SK-N-SH treated with all-trans-retinoic acid at 6 μM for 48 hours (cell line): ENCODE measurements at regions not wholly inside any gene's neighbourhood (a gene's known extent, or its start where the extent isn't known, plus 50 kb on each side); places are given as distances from the start of the nearest gene placed in this dataset.

ENCODE experiments used
- ATAC-seq: fragments of 200-7000 bp; cut with Tn5 transposase; 3 replicates; pipeline ENCODE4 v1.9.1; 2020; ENCODE audit warnings: mild to moderate bottlenecking, moderate library complexity
- ARNTL ChIP-seq: fragments of 450-650 bp; formaldehyde crosslinking; IDR thresholded peaks from 2 replicates; pipeline ENCODE4 v1.5.0; 2020; ENCODE audit warnings: low read depth, mild to moderate bottlenecking, moderate library complexity, borderline replicate concordance
- BACH2 ChIP-seq: fragments of 250-450 bp; sonication (Bioruptor Pico); IDR thresholded peaks from 2 replicates; pipeline ENCODE4 v1.9.0; 2021; ENCODE audit warnings: mild to moderate bottlenecking, borderline replicate concordance
- CREB5 ChIP-seq: fragments of 250-450 bp; sonication (Bioruptor Pico); IDR thresholded peaks from 2 replicates; pipeline ENCODE4 v1.5.1; 2020; ENCODE audit warnings: low read depth, mild to moderate bottlenecking, moderate library complexity
- CSRNP3 ChIP-seq: fragments of 250-450 bp; sonication (Bioruptor Pico); IDR thresholded peaks from 2 replicates; pipeline ENCODE4 v1.5.1; 2021; ENCODE audit warnings: mild to moderate bottlenecking, moderate library complexity
- ESRRG ChIP-seq: fragments of 250-450 bp; sonication (Bioruptor Pico); IDR thresholded peaks from 2 replicates; pipeline ENCODE4 v1.6.1; 2021; ENCODE audit warnings: mild to moderate bottlenecking
- GLIS3 ChIP-seq: fragments of 250-450 bp; sonication (Bioruptor Pico); IDR thresholded peaks from 2 replicates; pipeline ENCODE4 v1.5.0; 2020; ENCODE audit warnings: mild to moderate bottlenecking, moderate library complexity
- ISL1 ChIP-seq: fragments of 250-450 bp; sonication (Bioruptor Pico); IDR thresholded peaks from 2 replicates; pipeline ENCODE4 v2.1.2; 2022; ENCODE audit warnings: mild to moderate bottlenecking, moderate library complexity
- OSR1 ChIP-seq: fragments of 250-450 bp; sonication (Bioruptor Pico); IDR thresholded peaks from 2 replicates; pipeline ENCODE4 v1.8.0; 2022; ENCODE audit warnings: moderate library complexity, mild to moderate bottlenecking, inconsistent platforms
- POU6F1 ChIP-seq: fragments of 250-450 bp; sonication (Bioruptor Pico); IDR thresholded peaks from 2 replicates; pipeline ENCODE4 v1.8.0; 2021; ENCODE audit warnings: low read depth, mild to moderate bottlenecking, moderate library complexity, borderline replicate concordance
- PPARA ChIP-seq: fragments of 250-450 bp; sonication (Bioruptor Pico); IDR thresholded peaks from 2 replicates; pipeline ENCODE4 v1.5.0; 2020; ENCODE audit warnings: mild to moderate bottlenecking, borderline replicate concordance
- RARB ChIP-seq: fragments of 250-450 bp; sonication (Bioruptor Pico); IDR thresholded peaks from 2 replicates; pipeline ENCODE4 v1.8.0; 2021; ENCODE audit warnings: mild to moderate bottlenecking, moderate library complexity
- TCF4 ChIP-seq: fragments of 250-450 bp; sonication (Bioruptor Pico); IDR thresholded peaks from 2 replicates; pipeline ENCODE4 v1.8.0; 2021; ENCODE audit warnings: mild to moderate bottlenecking, moderate library complexity, borderline replicate concordance
- TOX ChIP-seq: fragments of 250-450 bp; sonication (Bioruptor Pico); IDR thresholded peaks from 2 replicates; pipeline ENCODE4 v1.8.0; 2021; ENCODE audit warnings: mild to moderate bottlenecking, moderate library complexity, borderline replicate concordance
- TSHZ2 ChIP-seq: fragments of 250-450 bp; sonication (Bioruptor Pico); IDR thresholded peaks from 2 replicates; pipeline ENCODE4 v1.5.0; 2020; ENCODE audit warnings: mild to moderate bottlenecking, moderate library complexity
- ZC3H10 ChIP-seq: fragments of 250-450 bp; sonication (Bioruptor Pico); IDR thresholded peaks from 2 replicates; pipeline ENCODE4 v1.5.1; 2021; ENCODE audit warnings: mild to moderate bottlenecking, moderate library complexity
- ZFP3 ChIP-seq: fragments of 250-450 bp; sonication (Bioruptor Pico); IDR thresholded peaks from 2 replicates; pipeline ENCODE4 v1.5.0; 2020; ENCODE audit warnings: mild to moderate bottlenecking, moderate library complexity
- ZFP30 ChIP-seq: fragments of 450-650 bp; formaldehyde crosslinking; IDR thresholded peaks from 2 replicates; pipeline ENCODE4 v1.5.0; 2022; ENCODE audit warnings: mild to moderate bottlenecking, moderate library complexity
- ZNF565 ChIP-seq: fragments of 450-650 bp; formaldehyde crosslinking; conservative IDR thresholded peaks from 2 replicates; pipeline ENCODE4 v1.5.0; 2020; ENCODE audit warnings: low read depth, mild to moderate bottlenecking, moderate library complexity
- ZNF70 ChIP-seq: fragments of 450-650 bp; formaldehyde crosslinking; IDR thresholded peaks from 2 replicates; pipeline ENCODE4 v1.5.0; 2020; ENCODE audit warnings: mild to moderate bottlenecking, moderate library complexity
- ZNF8 ChIP-seq: fragments of 450-650 bp; formaldehyde crosslinking; IDR thresholded peaks from 2 replicates; pipeline ENCODE4 v1.5.0; 2020; ENCODE audit warnings: mild to moderate bottlenecking, moderate library complexity

- ATAC-seq = no peak
- no peak for TF ChIP-seq ZNF565 (CRISPR knock-in tag)
- TF ChIP-seq POU6F1 (CRISPR knock-in tag) = no peak
- TF ChIP-seq CREB5 = no peak
- TF ChIP-seq ARNTL (CRISPR knock-in tag) = no peak
- no peak for TF ChIP-seq TCF4 (CRISPR knock-in tag)
- no peak for TF ChIP-seq TSHZ2
- no peak for TF ChIP-seq ISL1
- no peak for TF ChIP-seq ZNF8 (CRISPR knock-in tag)
- TF ChIP-seq ZNF70 (CRISPR knock-in tag) = no peak
- TF ChIP-seq RARB (CRISPR knock-in tag) = no peak
- TF ChIP-seq BACH2 (CRISPR knock-in tag) = no peak
- no peak for TF ChIP-seq ESRRG (CRISPR knock-in tag)
- no peak for TF ChIP-seq ZFP3 (CRISPR knock-in tag)
These were observed 140.3 kb upstream of the SFSWAP start for GRCh38 chr12:131570596-131570995.

GRCh38 chr12:131571827-131572226, 139.1 kb upstream of the SFSWAP start:
- TF ChIP-seq ZFP30 (CRISPR knock-in tag) = no peak
- TF ChIP-seq ESRRG (CRISPR knock-in tag) = no peak
- TF ChIP-seq TCF4 (CRISPR knock-in tag) = no peak
- no peak for ATAC-seq

- TF ChIP-seq ZFP3 (CRISPR knock-in tag) (no peak), ESRRG (CRISPR knock-in tag) (no peak), CREB5 (no peak), GLIS3 (CRISPR knock-in tag) (no peak), CSRNP3 (CRISPR knock-in tag) (no peak), ZNF8 (CRISPR knock-in tag) (no peak), OSR1 (CRISPR knock-in tag) (no peak), ZFP30 (CRISPR knock-in tag) (no peak), ISL1 (no peak), ZNF565 (CRISPR knock-in tag) (no peak), PPARA (CRISPR knock-in tag) (no peak)
- TF ChIP-seq, all 23 proteins: peak for 0
- no peak for ATAC-seq
These were observed 138.3 kb upstream of the SFSWAP start for GRCh38 chr12:131572626-131573025.

- no peak for TF ChIP-seq CSRNP3 (CRISPR knock-in tag)
- no peak for TF ChIP-seq ZC3H10
- TF ChIP-seq POU6F1 (CRISPR knock-in tag) = no peak
- TF ChIP-seq ZNF565 (CRISPR knock-in tag) = no peak
- TF ChIP-seq CREB5 = no peak
- TF ChIP-seq RARB (CRISPR knock-in tag) = no peak
- TF ChIP-seq TOX (CRISPR knock-in tag) = no peak
- no peak for TF ChIP-seq ZNF8 (CRISPR knock-in tag)
- ATAC-seq = no peak
These were observed 137.1 kb upstream of the SFSWAP start for GRCh38 chr12:131573631-131574394.
